Activated CD4-positive, alpha-beta memory T cell treated with anti-CD3 and anti-CD28 coated beads for 36 hours (primary cell): ENCODE measurements at regions not wholly inside any gene's neighbourhood (a gene's known extent, or its start where the extent isn't known, plus 50 kb on each side); places are given as distances from the start of the nearest gene placed in this dataset.

Experiments used
- CTCF ChIA-PET: fragments of 350-600 bp; sonication (Branson Sonifier 250); formaldehyde crosslinking; loops from one replicate; lab custom pipeline; 2021; ENCODE audit warnings: antibody characterized with exemption, inconsistent platforms; lab: Charles Lee
- POLR2A ChIA-PET: fragments of 350-600 bp; sonication (Branson Sonifier 250); formaldehyde crosslinking; loops from one replicate; lab custom pipeline; 2021; ENCODE audit warnings: antibody characterized with exemption; lab: Charles Lee
- DNase-seq: peaks from one replicate; pipeline ENCODE4 v3.0.0-alpha.2; 2020
- H3K27ac Mint-ChIP-seq: one replicate; pipeline ENCODE4 v1.8.0; 2021; ENCODE audit warnings: mixed read lengths
- H3K27me3 Mint-ChIP-seq: one replicate; pipeline ENCODE4 v1.8.0; 2021; ENCODE audit warnings: mixed read lengths
- H3K36me3 Mint-ChIP-seq: one replicate; pipeline ENCODE4 v1.8.0; 2021; ENCODE audit warnings: mixed read lengths
- H3K4me1 Mint-ChIP-seq: one replicate; pipeline ENCODE4 v1.8.0; 2021; ENCODE audit warnings: low read depth, mixed read lengths
- H3K4me3 Mint-ChIP-seq: one replicate; pipeline ENCODE4 v1.8.0; 2021; ENCODE audit warnings: mild to moderate bottlenecking, mixed read lengths
- H3K9me3 Mint-ChIP-seq: one replicate; pipeline ENCODE4 v1.8.0; 2021; ENCODE audit warnings: mixed read lengths
- intact Hi-C: fragments of 100-400 bp; cut with micrococcal nuclease; formaldehyde crosslinking; loops from one replicate; pipeline ENCODE4 v1.15.1; 2023

- no peaks in the 10 kb centered on the region for H3K27me3 Mint-ChIP-seq
- no peak overlapping the region for H3K27ac Mint-ChIP-seq
- no peak overlapping the region for H3K4me3 Mint-ChIP-seq
- no peak for DNase-seq
- no peaks in the 10 kb centered on the region for H3K36me3 Mint-ChIP-seq
- ChIA-PET CTCF (interaction anchor here (0.6 kb wide), 2 partner anchors 41 to 44 kb away, joined by 4 to 5 read pairs; no protein-coding TSS in a partner anchor), POLR2A (no interaction called here)
- intact Hi-C loops: no loop called here
- no peaks in the 10 kb centered on the region for H3K4me1 Mint-ChIP-seq
- no peaks in the 10 kb centered on the region for H3K9me3 Mint-ChIP-seq
Measured at GRCh38 chr2:226334981-226335720, 464.5 kb downstream of the IRS1 start.

DNA sequence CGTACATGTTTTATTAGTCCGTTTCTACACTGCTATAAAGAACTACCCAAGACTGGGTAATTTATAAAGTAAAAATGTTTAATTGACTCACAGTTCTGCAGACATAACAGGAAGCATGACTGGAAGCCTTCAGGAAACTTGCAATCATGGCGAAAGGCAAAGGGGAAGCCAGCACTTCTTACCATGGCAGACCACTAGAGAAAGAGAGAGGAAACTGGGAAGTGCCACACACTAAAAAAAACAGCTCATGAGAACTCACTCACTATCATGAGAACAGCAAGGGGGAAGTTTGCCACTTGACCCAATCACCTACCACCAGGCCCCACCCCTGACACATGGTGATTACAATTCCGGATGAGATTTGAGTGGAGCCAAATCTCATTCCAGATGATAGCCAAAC is 466.2 kb downstream of the IRS1 start:
- Mint-ChIP-seq H3K27ac (no peak overlapping the region), H3K36me3 (no peaks in the 10 kb centered on the region), H3K4me3 (no peak overlapping the region), H3K4me1 (no peaks in the 10 kb centered on the region), H3K9me3 (no peaks in the 10 kb centered on the region), H3K27me3 (no peaks in the 10 kb centered on the region)
- no peak for DNase-seq
- intact Hi-C loops: no loop called here
- ChIA-PET POLR2A (no interaction called here), CTCF (interaction anchor here (0.6 kb wide), 1 partner anchor 998 kb away, joined by 3 read pairs; no protein-coding TSS in a partner anchor)

DNA sequence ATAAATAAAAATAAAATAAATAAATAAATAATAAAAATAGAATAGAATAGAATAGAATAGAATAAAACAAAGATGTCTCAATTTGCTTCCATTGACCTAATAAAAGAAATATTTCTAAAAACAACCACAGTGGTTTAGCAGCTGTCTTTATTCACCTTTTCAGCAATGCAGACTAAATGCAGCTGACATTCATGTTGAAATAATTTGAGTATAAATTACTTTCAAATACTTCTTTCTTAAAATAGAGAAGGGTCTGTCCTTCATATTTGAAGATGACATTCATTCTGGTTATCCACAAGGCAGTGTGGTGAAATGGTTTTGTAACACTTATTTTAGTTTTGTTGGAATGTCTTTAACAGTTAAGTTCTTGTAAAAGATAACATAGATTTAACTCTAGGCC is 469.4 kb downstream of the IRS1 start:
- no peaks in the 10 kb centered on the region for H3K36me3 Mint-ChIP-seq
- no peak overlapping the region for H3K4me3 Mint-ChIP-seq
- H3K4me1 Mint-ChIP-seq: no peaks in the 10 kb centered on the region
- DNase-seq: no peak
- POLR2A ChIA-PET: no interaction called here
- intact Hi-C loops: no loop called here
- no peaks in the 10 kb centered on the region for H3K9me3 Mint-ChIP-seq
- no peak overlapping the region for H3K27ac Mint-ChIP-seq
- H3K27me3 Mint-ChIP-seq: no peaks in the 10 kb centered on the region
- CTCF ChIA-PET: no interaction called here

GRCh38 chr2:226329180-226329579 is 470.4 kb downstream of the IRS1 start:
- intact Hi-C loops: no loop called here
- Mint-ChIP-seq H3K27ac (no peak overlapping the region), H3K4me1 (no peaks in the 10 kb centered on the region), H3K4me3 (no peak overlapping the region), H3K27me3 (no peaks in the 10 kb centered on the region), H3K36me3 (no peaks in the 10 kb centered on the region), H3K9me3 (no peaks in the 10 kb centered on the region)
- DNase-seq: no peak
- POLR2A ChIA-PET: no interaction called here
- CTCF ChIA-PET: no interaction called here

GRCh38 chr2:226327830-226328229 is 471.8 kb downstream of the IRS1 start:
- CTCF ChIA-PET: no interaction called here
- intact Hi-C loops: no loop called here
- POLR2A ChIA-PET: no interaction called here
- no peaks in the 10 kb centered on the region for H3K4me1 Mint-ChIP-seq
- no peak overlapping the region for H3K27ac Mint-ChIP-seq
- no peak for DNase-seq
- H3K27me3 Mint-ChIP-seq: no peaks in the 10 kb centered on the region
- no peaks in the 10 kb centered on the region for H3K36me3 Mint-ChIP-seq
- H3K9me3 Mint-ChIP-seq: no peaks in the 10 kb centered on the region
- no peak overlapping the region for H3K4me3 Mint-ChIP-seq

- intact Hi-C loops: no loop called here
- no peaks in the 10 kb centered on the region for H3K36me3 Mint-ChIP-seq
- H3K4me1 Mint-ChIP-seq: no peaks in the 10 kb centered on the region
- no peak overlapping the region for H3K4me3 Mint-ChIP-seq
- no peak for DNase-seq
- ChIA-PET POLR2A (no interaction called here), CTCF (no interaction called here)
- H3K9me3 Mint-ChIP-seq: no peaks in the 10 kb centered on the region
- no peaks in the 10 kb centered on the region for H3K27me3 Mint-ChIP-seq
- no peak overlapping the region for H3K27ac Mint-ChIP-seq
Measured at GRCh38 chr2:226325526-226325925, 474.1 kb downstream of the IRS1 start.

DNA sequence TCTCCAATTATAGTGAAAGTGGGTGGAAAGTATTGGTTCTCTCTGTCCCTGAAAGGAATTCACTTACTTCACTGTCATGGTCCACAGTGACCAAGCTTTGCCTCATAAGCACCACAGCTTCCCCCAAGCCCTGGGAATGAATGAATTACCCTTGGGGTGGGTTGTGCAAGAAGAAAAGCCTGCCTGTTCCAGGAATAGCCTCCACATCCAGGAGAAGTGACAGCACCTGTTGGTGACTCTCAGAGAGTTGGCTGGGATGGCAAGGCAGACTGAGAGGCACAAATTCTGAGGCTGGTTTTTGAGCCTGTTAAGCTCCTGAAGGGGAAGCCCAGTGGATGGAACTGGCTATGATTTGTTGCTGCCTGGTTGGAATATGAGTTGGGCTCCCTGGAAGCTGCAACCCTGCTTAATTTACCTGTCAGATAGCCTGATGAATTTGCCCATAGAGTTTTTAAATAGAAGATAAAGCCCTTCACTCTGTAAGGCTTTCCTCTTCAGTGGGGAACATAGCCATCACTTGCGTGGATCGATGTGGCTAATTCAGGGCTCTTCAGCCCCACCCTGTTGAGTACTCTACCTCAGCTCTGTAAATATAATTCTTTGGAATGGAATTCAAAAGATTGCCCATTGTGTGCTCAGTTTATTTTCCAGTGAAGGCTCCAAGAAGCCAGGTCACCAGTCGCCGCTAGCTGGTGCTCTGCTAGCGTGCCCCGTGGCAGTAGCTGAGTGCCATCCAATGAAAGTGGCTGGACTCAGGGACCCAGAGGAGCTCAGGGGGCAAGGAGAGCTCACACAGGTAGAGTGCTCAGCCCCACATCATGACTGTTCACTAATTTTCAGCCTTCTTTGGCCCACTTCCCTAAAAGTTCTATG is 479.3 kb downstream of the IRS1 start:
- Mint-ChIP-seq H3K4me1 (no peaks in the 10 kb centered on the region), H3K27ac (no peak overlapping the region), H3K9me3 (no peaks in the 10 kb centered on the region), H3K4me3 (no peak overlapping the region), H3K36me3 (no peaks in the 10 kb centered on the region), H3K27me3 (no peaks in the 10 kb centered on the region)
- DNase-seq: no peak
- intact Hi-C loops: no loop called here
- CTCF ChIA-PET: no interaction called here
- POLR2A ChIA-PET: no interaction called here

- no peaks in the 10 kb centered on the region for H3K36me3 Mint-ChIP-seq
- POLR2A ChIA-PET: no interaction called here
- DNase-seq: no peak
- intact Hi-C loops: no loop called here
- H3K4me3 Mint-ChIP-seq: no peak overlapping the region
- no peak overlapping the region for H3K27ac Mint-ChIP-seq
- no peaks in the 10 kb centered on the region for H3K4me1 Mint-ChIP-seq
- CTCF ChIA-PET: no interaction called here
- H3K9me3 Mint-ChIP-seq: no peaks in the 10 kb centered on the region
- H3K27me3 Mint-ChIP-seq: no peaks in the 10 kb centered on the region
Measured at GRCh38 chr2:226317970-226318369, 481.6 kb downstream of the IRS1 start.

GRCh38 chr2:226313060-226313459 is 486.6 kb downstream of the IRS1 start:
- H3K27ac Mint-ChIP-seq: no peak overlapping the region
- ChIA-PET CTCF (no interaction called here), POLR2A (no interaction called here)
- no peaks in the 10 kb centered on the region for H3K36me3 Mint-ChIP-seq
- peaks cover 6% of the 10 kb centered on the region for H3K27me3 Mint-ChIP-seq
- H3K4me3 Mint-ChIP-seq: no peak overlapping the region
- H3K4me1 Mint-ChIP-seq: no peaks in the 10 kb centered on the region
- intact Hi-C loops: no loop called here
- DNase-seq: no peak
- no peaks in the 10 kb centered on the region for H3K9me3 Mint-ChIP-seq

GRCh38 chr2:226312155-226312554 is 487.5 kb downstream of the IRS1 start:
- no peak for DNase-seq
- H3K4me3 Mint-ChIP-seq: no peak overlapping the region
- ChIA-PET CTCF (no interaction called here), POLR2A (no interaction called here)
- no peaks in the 10 kb centered on the region for H3K9me3 Mint-ChIP-seq
- no peak overlapping the region for H3K27ac Mint-ChIP-seq
- no peaks in the 10 kb centered on the region for H3K4me1 Mint-ChIP-seq
- no peaks in the 10 kb centered on the region for H3K36me3 Mint-ChIP-seq
- intact Hi-C loops: no loop called here
- peaks cover 8% of the 10 kb centered on the region for H3K27me3 Mint-ChIP-seq

GRCh38 chr2:226310146-226310545 is 489.5 kb downstream of the IRS1 start:
- H3K9me3 Mint-ChIP-seq: no peaks in the 10 kb centered on the region
- H3K4me1 Mint-ChIP-seq: no peaks in the 10 kb centered on the region
- ChIA-PET POLR2A (no interaction called here), CTCF (no interaction called here)
- no peaks in the 10 kb centered on the region for H3K36me3 Mint-ChIP-seq
- DNase-seq: no peak
- H3K27ac Mint-ChIP-seq: no peak overlapping the region
- intact Hi-C loops: no loop called here
- peaks cover 9% of the 10 kb centered on the region for H3K27me3 Mint-ChIP-seq
- H3K4me3 Mint-ChIP-seq: no peak overlapping the region

- POLR2A ChIA-PET: no interaction called here
- Mint-ChIP-seq H3K4me1 (no peaks in the 10 kb centered on the region), H3K27ac (no peak overlapping the region), H3K27me3 (peaks cover 9% of the 10 kb centered on the region), H3K36me3 (no peaks in the 10 kb centered on the region), H3K4me3 (no peak overlapping the region), H3K9me3 (no peaks in the 10 kb centered on the region)
- intact Hi-C loops: no loop called here
- CTCF ChIA-PET: no interaction called here
- DNase-seq: no peak
Measured at GRCh38 chr2:226308986-226309385, 490.6 kb downstream of the IRS1 start.

- Mint-ChIP-seq H3K27me3 (peaks cover 9% of the 10 kb centered on the region), H3K9me3 (no peaks in the 10 kb centered on the region), H3K4me3 (no peak overlapping the region), H3K36me3 (no peaks in the 10 kb centered on the region), H3K4me1 (no peaks in the 10 kb centered on the region), H3K27ac (no peak overlapping the region)
- ChIA-PET CTCF (no interaction called here), POLR2A (no interaction called here)
- DNase-seq: no peak
- intact Hi-C loops: no loop called here
Measured at GRCh38 chr2:226308323-226308680, 491.3 kb downstream of the IRS1 start.
